Activated T-cell treated with anti-CD3 and anti-CD28 coated beads, Interleukin-2, amount 50 U/mL, for 4 hours (primary cell): ENCODE measurements at regions not wholly inside any gene's neighbourhood (a gene's known extent, or its start where the extent isn't known, plus 50 kb on each side); places are given as distances from the start of the nearest gene placed in this dataset.
"Not testable (repeated sequence)": the region's sequence is repeated elsewhere in the genome, so short reads cannot be mapped to it uniquely, and the experiment has no call there.

ENCODE experiments used
- ATAC-seq, 2 donors: fragments of 200-7000 bp; cut with Tn5 transposase; one replicate each; pipeline ENCODE4 v1.10.0; 2021
- DNase-seq: peaks from one replicate; pipeline ENCODE4 v3.0.0-alpha.2; 2020
- H3K27me3 Mint-ChIP-seq: one replicate; pipeline ENCODE4 v1.8.0; 2021; ENCODE audit warnings: low read depth, mixed read lengths
- H3K36me3 Mint-ChIP-seq: one replicate; pipeline ENCODE4 v1.8.0; 2022; ENCODE audit warnings: mixed read lengths; ENCODE audit not compliant: insufficient read depth
- H3K4me1 Mint-ChIP-seq: one replicate; pipeline ENCODE4 v1.8.0; 2021; ENCODE audit warnings: low read depth, mixed read lengths
- H3K4me3 Mint-ChIP-seq: one replicate; pipeline ENCODE4 v1.8.0; 2021; ENCODE audit warnings: mild to moderate bottlenecking, moderate library complexity, mixed read lengths
- H3K9me3 Mint-ChIP-seq: one replicate; pipeline ENCODE4 v1.8.0; 2021; ENCODE audit warnings: mixed read lengths

- DNase-seq (no peak), ATAC-seq (no peak)
- H3K27me3 Mint-ChIP-seq = peaks cover 2% of the 10 kb centered on the region
- H3K9me3 Mint-ChIP-seq = no peaks in the 10 kb centered on the region
- no peaks in the 10 kb centered on the region for H3K36me3 Mint-ChIP-seq
- H3K4me3 Mint-ChIP-seq = no peak overlapping the region
- H3K4me1 Mint-ChIP-seq = peaks cover 4% of the 10 kb centered on the region
Observed at GRCh38 chr15:85281293-85281882, 99.0 kb upstream of the AKAP13 start.

- H3K36me3 Mint-ChIP-seq = no peaks in the 10 kb centered on the region
- no peak for DNase-seq
- H3K4me3 Mint-ChIP-seq = no peak overlapping the region
- no peaks in the 10 kb centered on the region for H3K27me3 Mint-ChIP-seq
- no peaks in the 10 kb centered on the region for H3K9me3 Mint-ChIP-seq
- no peak for ATAC-seq
- peaks cover 4% of the 10 kb centered on the region for H3K4me1 Mint-ChIP-seq
Observed at GRCh38 chr15:85282504-85283115, 97.8 kb upstream of the AKAP13 start.

- not testable (repeated sequence) for H3K4me3 Mint-ChIP-seq, DNase-seq, H3K9me3 Mint-ChIP-seq, H3K36me3 Mint-ChIP-seq, H3K4me1 Mint-ChIP-seq, H3K27me3 Mint-ChIP-seq, ATAC-seq
Observed at GRCh38 chr15:85283815-85284214, 96.6 kb upstream of the AKAP13 start.

GRCh38 chr15:85284497-85284896 lies 95.9 kb upstream of the AKAP13 start:
- ATAC-seq (no peak), DNase-seq (no peak)
- peaks cover 4% of the 10 kb centered on the region for H3K4me1 Mint-ChIP-seq
- no peaks in the 10 kb centered on the region for H3K9me3 Mint-ChIP-seq
- H3K27me3 Mint-ChIP-seq = peaks cover 5% of the 10 kb centered on the region
- no peak overlapping the region for H3K4me3 Mint-ChIP-seq
- H3K36me3 Mint-ChIP-seq = no peaks in the 10 kb centered on the region

- H3K9me3 Mint-ChIP-seq = no peaks in the 10 kb centered on the region
- H3K4me3 Mint-ChIP-seq = no peak overlapping the region
- H3K27me3 Mint-ChIP-seq = peaks cover 9% of the 10 kb centered on the region
- no peaks in the 10 kb centered on the region for H3K36me3 Mint-ChIP-seq
- no peak for DNase-seq
- peak in 1 of 2 donors; percentile 34 for ATAC-seq
- peaks cover 3% of the 10 kb centered on the region for H3K4me1 Mint-ChIP-seq
Observed at GRCh38 chr15:85289677-85290365, 90.6 kb upstream of the AKAP13 start.

- H3K9me3 Mint-ChIP-seq, DNase-seq, H3K4me3 Mint-ChIP-seq, H3K36me3 Mint-ChIP-seq, ATAC-seq, H3K27me3 Mint-ChIP-seq: not testable (repeated sequence)
- H3K4me1 Mint-ChIP-seq = peaks cover 15% of the 10 kb centered on the region
Observed at GRCh38 chr15:85292583-85292982, 87.8 kb upstream of the AKAP13 start.

- peak overlapping the region; percentile 46 for H3K4me3 Mint-ChIP-seq
- H3K4me1 Mint-ChIP-seq = peaks cover 11% of the 10 kb centered on the region
- ATAC-seq (peak; percentile 97), DNase-seq (peak; percentile 62)
- H3K27me3 Mint-ChIP-seq = no peaks in the 10 kb centered on the region
- H3K9me3 Mint-ChIP-seq = no peaks in the 10 kb centered on the region
- H3K36me3 Mint-ChIP-seq = no peaks in the 10 kb centered on the region
Observed at GRCh38 chr15:85296615-85297402, 83.6 kb upstream of the AKAP13 start.

- Mint-ChIP-seq H3K9me3 (no peaks in the 10 kb centered on the region), H3K4me1 (peaks cover 11% of the 10 kb centered on the region), H3K36me3 (no peaks in the 10 kb centered on the region), H3K4me3 (no peak overlapping the region), H3K27me3 (no peaks in the 10 kb centered on the region)
- DNase-seq (no peak), ATAC-seq (no peak)
Observed at GRCh38 chr15:85297537-85297936, 82.9 kb upstream of the AKAP13 start.

GRCh38 chr15:85298366-85298765 lies 82.0 kb upstream of the AKAP13 start:
- DNase-seq = no peak

GRCh38 chr15:85298941-85299340 lies 81.5 kb upstream of the AKAP13 start:
- Mint-ChIP-seq H3K4me1 (peaks cover 11% of the 10 kb centered on the region), H3K9me3 (no peaks in the 10 kb centered on the region), H3K27me3 (no peaks in the 10 kb centered on the region), H3K4me3 (no peak overlapping the region), H3K36me3 (no peaks in the 10 kb centered on the region)
- ATAC-seq = no peak
- DNase-seq = no peak

More at GRCh38 chr15:85298366-85298765, 82.0 kb upstream of the AKAP13 start:
- ATAC-seq = no peak
- no peaks in the 10 kb centered on the region for H3K36me3 Mint-ChIP-seq
- no peak overlapping the region for H3K4me3 Mint-ChIP-seq
- no peaks in the 10 kb centered on the region for H3K27me3 Mint-ChIP-seq
- H3K9me3 Mint-ChIP-seq = no peaks in the 10 kb centered on the region
- peaks cover 11% of the 10 kb centered on the region for H3K4me1 Mint-ChIP-seq

- H3K27me3 Mint-ChIP-seq = no peaks in the 10 kb centered on the region
- ATAC-seq = no peak
- H3K9me3 Mint-ChIP-seq = no peaks in the 10 kb centered on the region
- no peak overlapping the region for H3K4me3 Mint-ChIP-seq
- no peaks in the 10 kb centered on the region for H3K36me3 Mint-ChIP-seq
- peaks cover 2% of the 10 kb centered on the region for H3K4me1 Mint-ChIP-seq
- DNase-seq = no peak
Observed at GRCh38 chr15:85302271-85302670, 78.1 kb upstream of the AKAP13 start.

- H3K4me3 Mint-ChIP-seq = no peak overlapping the region
- ATAC-seq (no peak), DNase-seq (no peak)
- no peaks in the 10 kb centered on the region for H3K36me3 Mint-ChIP-seq
- no peaks in the 10 kb centered on the region for H3K9me3 Mint-ChIP-seq
- no peaks in the 10 kb centered on the region for H3K27me3 Mint-ChIP-seq
- H3K4me1 Mint-ChIP-seq = peaks cover 14% of the 10 kb centered on the region
Observed at GRCh38 chr15:85305050-85305449, 75.4 kb upstream of the AKAP13 start.

GRCh38 chr15:85306946-85307686 lies 73.3 kb upstream of the AKAP13 start:
- H3K27me3 Mint-ChIP-seq = no peaks in the 10 kb centered on the region
- H3K9me3 Mint-ChIP-seq = peaks cover 4% of the 10 kb centered on the region
- H3K4me1 Mint-ChIP-seq = peaks cover 15% of the 10 kb centered on the region
- DNase-seq (no peak), ATAC-seq (no peak)
- no peaks in the 10 kb centered on the region for H3K36me3 Mint-ChIP-seq
- H3K4me3 Mint-ChIP-seq = no peak overlapping the region

GRCh38 chr15:85307687-85308045 lies 72.7 kb upstream of the AKAP13 start:
- no peak for ATAC-seq

More at GRCh38 chr15:85307687-85308045, 72.7 kb upstream of the AKAP13 start:
- Mint-ChIP-seq H3K4me3 (no peak overlapping the region), H3K9me3 (peaks cover 4% of the 10 kb centered on the region), H3K27me3 (no peaks in the 10 kb centered on the region), H3K4me1 (peaks cover 19% of the 10 kb centered on the region), H3K36me3 (no peaks in the 10 kb centered on the region)
- DNase-seq = no peak
